IgD-negative memory B cell (primary cell): ENCODE measurements at regions not wholly inside any gene's neighbourhood (a gene's known extent, or its start where the extent isn't known, plus 50 kb on each side); places are given as distances from the start of the nearest gene placed in this dataset.
"Not testable (repeated sequence)": the region's sequence is repeated elsewhere in the genome, so short reads cannot be mapped to it uniquely, and the experiment has no call there.

Experiments used
- H3K27ac Mint-ChIP-seq, 3 donors: one replicate each; pipeline ENCODE4 v1.8.0; 2020 to 2022; ENCODE audit warnings: mild to moderate bottlenecking in 3 of 3, mixed read lengths in 3 of 3, moderate library complexity in 1 of 3
- H3K27me3 Mint-ChIP-seq: one replicate; pipeline ENCODE4 v1.8.0; 2021; ENCODE audit warnings: mixed read lengths
- H3K36me3 Mint-ChIP-seq: one replicate; pipeline ENCODE4 v1.8.0; 2020; ENCODE audit warnings: mild to moderate bottlenecking, mixed read lengths
- H3K4me1 Mint-ChIP-seq, 3 donors: one replicate each; pipeline ENCODE4 v1.8.0; 2020 to 2022; ENCODE audit warnings: mixed read lengths in 3 of 3, mild to moderate bottlenecking in 1 of 3
- H3K4me3 Mint-ChIP-seq, 4 donors: one replicate each; pipeline ENCODE4 v1.8.0; 2020 to 2022; ENCODE audit warnings: mild to moderate bottlenecking in 4 of 4, mixed read lengths in 4 of 4, moderate library complexity in 3 of 4
- H3K9me3 Mint-ChIP-seq, 3 donors: one replicate each; pipeline ENCODE4 v1.8.0; 2020 to 2021; ENCODE audit warnings: mixed read lengths in 3 of 3, mild to moderate bottlenecking in 1 of 3

GRCh38 chr12:23259558-23259957, 634.6 kb downstream of the ETNK1 start:
- Mint-ChIP-seq H3K36me3 (no peaks in the 10 kb centered on the region), H3K9me3 (no peaks in the 10 kb centered on the region), H3K27me3 (no peaks in the 10 kb centered on the region), H3K27ac (no peak overlapping the region), H3K4me1 (no peaks in the 10 kb centered on the region), H3K4me3 (no peak overlapping the region)

- Mint-ChIP-seq H3K27ac (no peak overlapping the region), H3K4me1 (no peaks in the 10 kb centered on the region), H3K9me3 (peaks cover 0 to 3% (median 0%) of the 10 kb centered on the region in 3 donors), H3K36me3 (no peaks in the 10 kb centered on the region), H3K27me3 (no peaks in the 10 kb centered on the region), H3K4me3 (no peak overlapping the region)
Observed at GRCh38 chr12:23262670-23263069, 637.7 kb downstream of the ETNK1 start.

GRCh38 chr12:23277831-23278230, 652.9 kb downstream of the ETNK1 start:
- no peak overlapping the region for H3K4me3 Mint-ChIP-seq
- no peak overlapping the region for H3K27ac Mint-ChIP-seq

GRCh38 chr12:23281295-23281694, 656.3 kb downstream of the ETNK1 start:
- Mint-ChIP-seq H3K27ac (no peak overlapping the region), H3K4me1 (peaks cover 0 to 2% (median 0%) of the 10 kb centered on the region in 3 donors), H3K9me3 (peaks cover 0 to 10% (median 5%) of the 10 kb centered on the region in 3 donors), H3K4me3 (no peak overlapping the region), H3K36me3 (no peaks in the 10 kb centered on the region), H3K27me3 (no peaks in the 10 kb centered on the region)

More at GRCh38 chr12:23277831-23278230, 652.9 kb downstream of the ETNK1 start:
- peaks cover 0 to 4% (median 2%) of the 10 kb centered on the region in 3 donors for H3K9me3 Mint-ChIP-seq
- no peaks in the 10 kb centered on the region for H3K27me3 Mint-ChIP-seq
- H3K4me1 Mint-ChIP-seq, result peaks cover 0 to 2% (median 0%) of the 10 kb centered on the region in 3 donors
- no peaks in the 10 kb centered on the region for H3K36me3 Mint-ChIP-seq

- no peaks in the 10 kb centered on the region for H3K36me3 Mint-ChIP-seq
- no peak overlapping the region for H3K4me3 Mint-ChIP-seq
- peaks cover 0 to 2% (median 0%) of the 10 kb centered on the region in 3 donors for H3K4me1 Mint-ChIP-seq
- no peak overlapping the region for H3K27ac Mint-ChIP-seq
- peaks cover 0 to 10% (median 5%) of the 10 kb centered on the region in 3 donors for H3K9me3 Mint-ChIP-seq
- H3K27me3 Mint-ChIP-seq, result no peaks in the 10 kb centered on the region
Observed at GRCh38 chr12:23282701-23283100, 657.7 kb downstream of the ETNK1 start.

- H3K9me3 Mint-ChIP-seq, H3K36me3 Mint-ChIP-seq, H3K27me3 Mint-ChIP-seq, H3K4me3 Mint-ChIP-seq, H3K27ac Mint-ChIP-seq, H3K4me1 Mint-ChIP-seq: not testable (repeated sequence)
Observed at GRCh38 chr12:23285764-23286530, 661.0 kb downstream of the ETNK1 start.

- Mint-ChIP-seq H3K4me3 (no peak overlapping the region), H3K27me3 (no peaks in the 10 kb centered on the region), H3K27ac (no peak overlapping the region), H3K4me1 (no peaks in the 10 kb centered on the region), H3K36me3 (no peaks in the 10 kb centered on the region), H3K9me3 (no peaks in the 10 kb centered on the region)
Observed at GRCh38 chr12:23290627-23291330, 658.7 kb downstream of the SOX5 start.

GRCh38 chr12:23303220-23303619, 646.2 kb downstream of the SOX5 start:
- no peaks in the 10 kb centered on the region for H3K36me3 Mint-ChIP-seq
- no peaks in the 10 kb centered on the region for H3K4me1 Mint-ChIP-seq
- H3K27ac Mint-ChIP-seq, result no peak overlapping the region
- H3K9me3 Mint-ChIP-seq, result peaks cover 0 to 3% (median 0%) of the 10 kb centered on the region in 3 donors
- no peaks in the 10 kb centered on the region for H3K27me3 Mint-ChIP-seq
- H3K4me3 Mint-ChIP-seq, result no peak overlapping the region

GRCh38 chr12:23303821-23304220, 645.6 kb downstream of the SOX5 start:
- no peaks in the 10 kb centered on the region for H3K27me3 Mint-ChIP-seq
- peaks cover 0 to 3% (median 0%) of the 10 kb centered on the region in 3 donors for H3K9me3 Mint-ChIP-seq
- H3K36me3 Mint-ChIP-seq, result no peaks in the 10 kb centered on the region

GRCh38 chr12:23333938-23334337, 615.5 kb downstream of the SOX5 start:
- Mint-ChIP-seq H3K27ac (no peak overlapping the region), H3K27me3 (peaks cover 1% of the 10 kb centered on the region), H3K4me1 (no peaks in the 10 kb centered on the region), H3K9me3 (peaks cover 0 to 3% (median 0%) of the 10 kb centered on the region in 3 donors), H3K4me3 (no peak overlapping the region), H3K36me3 (no peaks in the 10 kb centered on the region)

More at GRCh38 chr12:23303821-23304220, 645.6 kb downstream of the SOX5 start:
- no peaks in the 10 kb centered on the region for H3K4me1 Mint-ChIP-seq
- H3K27ac Mint-ChIP-seq, result no peak overlapping the region
- H3K4me3 Mint-ChIP-seq, result no peak overlapping the region

- H3K36me3 Mint-ChIP-seq, result peaks cover 2% of the 10 kb centered on the region
- H3K4me1 Mint-ChIP-seq, result no peaks in the 10 kb centered on the region
- H3K27me3 Mint-ChIP-seq, result peaks cover 5% of the 10 kb centered on the region
- H3K27ac Mint-ChIP-seq, result no peak overlapping the region
- H3K9me3 Mint-ChIP-seq, result peaks cover 0 to 3% (median 0%) of the 10 kb centered on the region in 3 donors
- H3K4me3 Mint-ChIP-seq, result no peak overlapping the region
Observed at GRCh38 chr12:23335593-23335992, 613.9 kb downstream of the SOX5 start.

GRCh38 chr12:23337213-23337612, 612.3 kb downstream of the SOX5 start:
- H3K27me3 Mint-ChIP-seq, result peaks cover 7% of the 10 kb centered on the region
- peaks cover 0 to 2% (median 0%) of the 10 kb centered on the region in 3 donors for H3K9me3 Mint-ChIP-seq
- no peak overlapping the region for H3K4me3 Mint-ChIP-seq
- no peak overlapping the region for H3K27ac Mint-ChIP-seq
- H3K4me1 Mint-ChIP-seq, result no peaks in the 10 kb centered on the region
- H3K36me3 Mint-ChIP-seq, result peaks cover 2% of the 10 kb centered on the region

GRCh38 chr12:23340351-23340750, 609.1 kb downstream of the SOX5 start:
- peaks cover 5% of the 10 kb centered on the region for H3K27me3 Mint-ChIP-seq
- no peak overlapping the region for H3K27ac Mint-ChIP-seq
- no peaks in the 10 kb centered on the region for H3K4me1 Mint-ChIP-seq
- H3K9me3 Mint-ChIP-seq, result peaks cover 0 to 7% (median 0%) of the 10 kb centered on the region in 3 donors
- H3K36me3 Mint-ChIP-seq, result peaks cover 2% of the 10 kb centered on the region
- H3K4me3 Mint-ChIP-seq, result no peak overlapping the region

- Mint-ChIP-seq H3K27me3 (peaks cover 5% of the 10 kb centered on the region), H3K27ac (no peak overlapping the region), H3K4me3 (no peak overlapping the region), H3K4me1 (no peaks in the 10 kb centered on the region), H3K9me3 (peaks cover 0 to 10% (median 2%) of the 10 kb centered on the region in 3 donors), H3K36me3 (peaks cover 2% of the 10 kb centered on the region)
Observed at GRCh38 chr12:23342407-23342806, 607.1 kb downstream of the SOX5 start.

GRCh38 chr12:23349564-23349963, 599.9 kb downstream of the SOX5 start:
- Mint-ChIP-seq H3K27ac (no peak overlapping the region), H3K9me3 (peaks cover 0 to 4% (median 3%) of the 10 kb centered on the region in 3 donors), H3K27me3 (no peaks in the 10 kb centered on the region), H3K4me1 (peaks cover 0 to 4% (median 0%) of the 10 kb centered on the region in 3 donors), H3K36me3 (no peaks in the 10 kb centered on the region), H3K4me3 (no peak overlapping the region)
